ENCODE measurements at regions not wholly inside any gene's neighbourhood (a gene's known extent, or its start where the extent isn't known, plus 50 kb on each side); places are given as distances from the start of the nearest gene placed in this dataset.

- no peak for TF ChIP-seq POLR2AphosphoS5 (IDR thresholded peaks at IDR 0.05)
- no peak for TF ChIP-seq CTCF (IDR thresholded peaks at IDR 0.05)
- no peak for TF ChIP-seq POLR2A (IDR thresholded peaks at IDR 0.05)
Measured at GRCh38 chr13:54394908-54395307, 1366.3 kb downstream of the OLFM4 start.

Data from stomach (tissue), 4 donors.